HEK293 (cell line): ENCODE measurements at regions not wholly inside any gene's neighbourhood (a gene's known extent, or its start where the extent isn't known, plus 50 kb on each side); places are given as distances from the start of the nearest gene placed in this dataset.

Source experiments
- MYNN ChIP-seq: fragments of 450-650 bp; formaldehyde crosslinking; IDR thresholded peaks from 2 replicates; pipeline ENCODE4 v1.5.1; 2016; ENCODE audit warnings: missing biosample characterization, missing genetic modification characterization, borderline replicate concordance
- ZNF114 ChIP-seq: fragments of 450-650 bp; formaldehyde crosslinking; IDR thresholded peaks from 2 replicates; pipeline ENCODE4 v1.5.0; 2017; ENCODE audit warnings: missing biosample characterization, missing genetic modification characterization
- ZNF148 ChIP-seq: fragments of 450-650 bp; formaldehyde crosslinking; IDR thresholded peaks from 2 replicates; pipeline ENCODE4 v1.5.0; 2017; ENCODE audit warnings: missing biosample characterization, missing genetic modification characterization, borderline replicate concordance
- ZNF274 ChIP-seq, 2 experiments: fragments of 200-500 bp in 1 of 2; fragments of 450-650 bp in 1 of 2; sonication (Bioruptor generic) in 1 of 2; formaldehyde crosslinking in 1 of 2; IDR thresholded peaks; 2 replicates each; pipeline versions ENCODE4 v1.5.1 to v1.6.1; 2014 to 2016; ENCODE audit warnings: borderline replicate concordance in 1 of 2, inconsistent platforms in 1 of 2, low read length in 1 of 2, missing biosample characterization in 1 of 2, missing genetic modification characterization in 1 of 2
- ZNF324 ChIP-seq: fragments of 450-650 bp; formaldehyde crosslinking; IDR thresholded peaks from 2 replicates; pipeline ENCODE4 v1.5.1; 2016; ENCODE audit warnings: missing biosample characterization, missing genetic modification characterization
- ZNF768 ChIP-seq: fragments of 450-650 bp; formaldehyde crosslinking; IDR thresholded peaks from 2 replicates; pipeline ENCODE4 v1.5.1; 2018; ENCODE audit warnings: missing biosample characterization, mild to moderate bottlenecking, missing genetic modification characterization
- ZSCAN23 ChIP-seq: fragments of 450-650 bp; formaldehyde crosslinking; IDR thresholded peaks from 2 replicates; pipeline ENCODE4 v1.5.1; 2016; ENCODE audit warnings: missing biosample characterization, missing genetic modification characterization
- TF ChIP-seq, protein P1 (sequence below): fragments of 450-650 bp; formaldehyde crosslinking; IDR thresholded peaks from 2 replicates; pipeline ENCODE4 v1.5.1; 2016; ENCODE audit warnings: missing biosample characterization, missing genetic modification characterization
- TF ChIP-seq, protein P2 (sequence below): fragments of 450-650 bp; formaldehyde crosslinking; IDR thresholded peaks from 2 replicates; pipeline ENCODE4 v1.5.1; 2016; ENCODE audit warnings: missing biosample characterization, missing genetic modification characterization, borderline replicate concordance
- TF ChIP-seq, protein P3 (sequence below): fragments of 450-650 bp; formaldehyde crosslinking; IDR thresholded peaks from 2 replicates; pipeline ENCODE4 v1.5.1; 2017; ENCODE audit warnings: missing biosample characterization, missing genetic modification characterization
- TF ChIP-seq, protein P4 (sequence below): fragments of 450-650 bp; formaldehyde crosslinking; IDR thresholded peaks from 2 replicates; pipeline ENCODE4 v1.5.1; 2016; ENCODE audit warnings: missing biosample characterization, missing genetic modification characterization

DNA sequence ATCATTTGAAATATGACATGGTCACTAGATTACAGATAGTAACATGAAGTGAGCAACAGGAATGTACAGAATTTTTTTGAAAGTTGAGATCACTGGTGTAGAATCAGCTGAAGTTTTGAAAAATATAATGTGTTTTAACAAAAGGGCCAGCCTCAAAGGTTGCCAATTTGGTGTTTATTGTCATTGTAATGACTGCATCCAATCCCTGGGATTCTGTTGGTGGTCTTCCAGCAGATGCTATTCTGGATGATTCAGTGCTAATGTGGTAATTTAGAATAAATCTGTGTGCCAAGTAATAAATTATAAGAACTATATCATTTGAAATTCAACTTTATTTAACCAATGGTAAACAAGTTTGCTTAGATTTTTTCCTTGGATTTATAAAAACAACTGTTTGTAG is 436.4 kb upstream of the PKN2 start:
- TF ChIP-seq ZNF114 (tag by site-specific recombination) (no peak), ZNF324 (tag by site-specific recombination) (no peak), MYNN (tag by site-specific recombination) (no peak), ZNF768 (no peak), ZSCAN23 (no peak), ZNF274 (IDR thresholded peaks at IDR 0.05; ENCODE audit: low read length) (no peak), ZNF274 (tag by site-specific recombination; IDR thresholded peaks at IDR 0.05; ENCODE audit: borderline replicate concordance) (no peak), ZNF148 (tag by site-specific recombination) (no peak)
- TF ChIP-seq, protein P1, sequence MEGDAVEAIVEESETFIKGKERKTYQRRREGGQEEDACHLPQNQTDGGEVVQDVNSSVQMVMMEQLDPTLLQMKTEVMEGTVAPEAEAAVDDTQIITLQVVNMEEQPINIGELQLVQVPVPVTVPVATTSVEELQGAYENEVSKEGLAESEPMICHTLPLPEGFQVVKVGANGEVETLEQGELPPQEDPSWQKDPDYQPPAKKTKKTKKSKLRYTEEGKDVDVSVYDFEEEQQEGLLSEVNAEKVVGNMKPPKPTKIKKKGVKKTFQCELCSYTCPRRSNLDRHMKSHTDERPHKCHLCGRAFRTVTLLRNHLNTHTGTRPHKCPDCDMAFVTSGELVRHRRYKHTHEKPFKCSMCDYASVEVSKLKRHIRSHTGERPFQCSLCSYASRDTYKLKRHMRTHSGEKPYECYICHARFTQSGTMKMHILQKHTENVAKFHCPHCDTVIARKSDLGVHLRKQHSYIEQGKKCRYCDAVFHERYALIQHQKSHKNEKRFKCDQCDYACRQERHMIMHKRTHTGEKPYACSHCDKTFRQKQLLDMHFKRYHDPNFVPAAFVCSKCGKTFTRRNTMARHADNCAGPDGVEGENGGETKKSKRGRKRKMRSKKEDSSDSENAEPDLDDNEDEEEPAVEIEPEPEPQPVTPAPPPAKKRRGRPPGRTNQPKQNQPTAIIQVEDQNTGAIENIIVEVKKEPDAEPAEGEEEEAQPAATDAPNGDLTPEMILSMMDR = no peak
- TF ChIP-seq, protein P2, sequence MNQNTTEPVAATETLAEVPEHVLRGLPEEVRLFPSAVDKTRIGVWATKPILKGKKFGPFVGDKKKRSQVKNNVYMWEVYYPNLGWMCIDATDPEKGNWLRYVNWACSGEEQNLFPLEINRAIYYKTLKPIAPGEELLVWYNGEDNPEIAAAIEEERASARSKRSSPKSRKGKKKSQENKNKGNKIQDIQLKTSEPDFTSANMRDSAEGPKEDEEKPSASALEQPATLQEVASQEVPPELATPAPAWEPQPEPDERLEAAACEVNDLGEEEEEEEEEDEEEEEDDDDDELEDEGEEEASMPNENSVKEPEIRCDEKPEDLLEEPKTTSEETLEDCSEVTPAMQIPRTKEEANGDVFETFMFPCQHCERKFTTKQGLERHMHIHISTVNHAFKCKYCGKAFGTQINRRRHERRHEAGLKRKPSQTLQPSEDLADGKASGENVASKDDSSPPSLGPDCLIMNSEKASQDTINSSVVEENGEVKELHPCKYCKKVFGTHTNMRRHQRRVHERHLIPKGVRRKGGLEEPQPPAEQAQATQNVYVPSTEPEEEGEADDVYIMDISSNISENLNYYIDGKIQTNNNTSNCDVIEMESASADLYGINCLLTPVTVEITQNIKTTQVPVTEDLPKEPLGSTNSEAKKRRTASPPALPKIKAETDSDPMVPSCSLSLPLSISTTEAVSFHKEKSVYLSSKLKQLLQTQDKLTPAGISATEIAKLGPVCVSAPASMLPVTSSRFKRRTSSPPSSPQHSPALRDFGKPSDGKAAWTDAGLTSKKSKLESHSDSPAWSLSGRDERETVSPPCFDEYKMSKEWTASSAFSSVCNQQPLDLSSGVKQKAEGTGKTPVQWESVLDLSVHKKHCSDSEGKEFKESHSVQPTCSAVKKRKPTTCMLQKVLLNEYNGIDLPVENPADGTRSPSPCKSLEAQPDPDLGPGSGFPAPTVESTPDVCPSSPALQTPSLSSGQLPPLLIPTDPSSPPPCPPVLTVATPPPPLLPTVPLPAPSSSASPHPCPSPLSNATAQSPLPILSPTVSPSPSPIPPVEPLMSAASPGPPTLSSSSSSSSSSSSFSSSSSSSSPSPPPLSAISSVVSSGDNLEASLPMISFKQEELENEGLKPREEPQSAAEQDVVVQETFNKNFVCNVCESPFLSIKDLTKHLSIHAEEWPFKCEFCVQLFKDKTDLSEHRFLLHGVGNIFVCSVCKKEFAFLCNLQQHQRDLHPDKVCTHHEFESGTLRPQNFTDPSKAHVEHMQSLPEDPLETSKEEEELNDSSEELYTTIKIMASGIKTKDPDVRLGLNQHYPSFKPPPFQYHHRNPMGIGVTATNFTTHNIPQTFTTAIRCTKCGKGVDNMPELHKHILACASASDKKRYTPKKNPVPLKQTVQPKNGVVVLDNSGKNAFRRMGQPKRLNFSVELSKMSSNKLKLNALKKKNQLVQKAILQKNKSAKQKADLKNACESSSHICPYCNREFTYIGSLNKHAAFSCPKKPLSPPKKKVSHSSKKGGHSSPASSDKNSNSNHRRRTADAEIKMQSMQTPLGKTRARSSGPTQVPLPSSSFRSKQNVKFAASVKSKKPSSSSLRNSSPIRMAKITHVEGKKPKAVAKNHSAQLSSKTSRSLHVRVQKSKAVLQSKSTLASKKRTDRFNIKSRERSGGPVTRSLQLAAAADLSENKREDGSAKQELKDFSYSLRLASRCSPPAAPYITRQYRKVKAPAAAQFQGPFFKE (tag by site-specific recombination) = no peak
- TF ChIP-seq, protein P3, sequence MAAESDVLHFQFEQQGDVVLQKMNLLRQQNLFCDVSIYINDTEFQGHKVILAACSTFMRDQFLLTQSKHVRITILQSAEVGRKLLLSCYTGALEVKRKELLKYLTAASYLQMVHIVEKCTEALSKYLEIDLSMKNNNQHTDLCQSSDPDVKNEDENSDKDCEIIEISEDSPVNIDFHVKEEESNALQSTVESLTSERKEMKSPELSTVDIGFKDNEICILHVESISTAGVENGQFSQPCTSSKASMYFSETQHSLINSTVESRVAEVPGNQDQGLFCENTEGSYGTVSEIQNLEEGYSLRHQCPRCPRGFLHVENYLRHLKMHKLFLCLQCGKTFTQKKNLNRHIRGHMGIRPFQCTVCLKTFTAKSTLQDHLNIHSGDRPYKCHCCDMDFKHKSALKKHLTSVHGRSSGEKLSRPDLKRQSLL (tag by site-specific recombination) = no peak
- TF ChIP-seq, protein P4, sequence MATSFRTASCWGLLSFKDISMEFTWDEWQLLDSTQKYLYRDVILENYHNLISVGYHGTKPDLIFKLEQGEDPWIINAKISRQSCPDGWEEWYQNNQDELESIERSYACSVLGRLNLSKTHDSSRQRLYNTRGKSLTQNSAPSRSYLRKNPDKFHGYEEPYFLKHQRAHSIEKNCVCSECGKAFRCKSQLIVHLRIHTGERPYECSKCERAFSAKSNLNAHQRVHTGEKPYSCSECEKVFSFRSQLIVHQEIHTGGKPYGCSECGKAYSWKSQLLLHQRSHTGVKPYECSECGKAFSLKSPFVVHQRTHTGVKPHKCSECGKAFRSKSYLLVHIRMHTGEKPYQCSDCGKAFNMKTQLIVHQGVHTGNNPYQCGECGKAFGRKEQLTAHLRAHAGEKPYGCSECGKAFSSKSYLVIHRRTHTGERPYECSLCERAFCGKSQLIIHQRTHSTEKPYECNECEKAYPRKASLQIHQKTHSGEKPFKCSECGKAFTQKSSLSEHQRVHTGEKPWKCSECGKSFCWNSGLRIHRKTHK (tag by site-specific recombination) = no peak
